Lung (tissue), 11 donors: ENCODE measurements at regions not wholly inside any gene's neighbourhood (a gene's known extent, or its start where the extent isn't known, plus 50 kb on each side); places are given as distances from the start of the nearest gene placed in this dataset.

ENCODE experiments used
- ATAC-seq: fragments of 200-7000 bp; cut with Tn5 transposase; one replicate; pipeline ENCODE4 v1.9.1; 2020; ENCODE audit warnings: moderate number of reproducible peaks; ENCODE audit not compliant: insufficient read depth, low FRiP score
- DNase-seq, 3 donors: peaks; one replicate each; pipeline ENCODE4 v3.0.0-alpha.2; 2013 to 2017
- H3K27ac ChIP-seq, 2 donors: one replicate each; pipeline ENCODE4 v1.5.1; 2013; ENCODE audit warnings: mild to moderate bottlenecking in 2 of 2, moderate library complexity in 2 of 2, control low read depth in 1 of 2, inconsistent platforms in 1 of 2, low read depth in 1 of 2, low read length in 1 of 2
- H3K27me3 ChIP-seq, 3 donors: one replicate each; pipeline ENCODE4 v1.5.1; 2013; ENCODE audit warnings: low read length in 2 of 3; ENCODE audit not compliant: control insufficient read depth in 3 of 3, insufficient read depth in 3 of 3
- H3K36me3 ChIP-seq, 4 donors: one replicate each; pipeline ENCODE4 v1.5.1; 2013; ENCODE audit warnings: low read length in 4 of 4, mild to moderate bottlenecking in 1 of 4, moderate library complexity in 1 of 4; ENCODE audit not compliant: control insufficient read depth in 4 of 4, insufficient read depth in 4 of 4
- H3K4me1 ChIP-seq, 5 donors: one replicate each; pipeline ENCODE4 v1.5.1; 2013; ENCODE audit warnings: low read length in 5 of 5, mild to moderate bottlenecking in 2 of 5, moderate library complexity in 1 of 5; ENCODE audit not compliant: control insufficient read depth in 5 of 5, insufficient read depth in 5 of 5
- H3K4me3 ChIP-seq: one replicate; pipeline ENCODE4 v1.5.1; 2013; ENCODE audit warnings: mild to moderate bottlenecking, control low read depth, moderate library complexity
- H3K9ac ChIP-seq, 2 donors: one replicate each; pipeline ENCODE4 v1.5.1; 2013; ENCODE audit warnings: low read length in 2 of 2, control low read depth in 1 of 2; ENCODE audit not compliant: insufficient read depth in 1 of 2
- H3K9me3 ChIP-seq, 4 donors: one replicate each; pipeline ENCODE4 v1.5.1; 2013; ENCODE audit warnings: low read length in 3 of 4, mild to moderate bottlenecking in 1 of 4, moderate library complexity in 1 of 4; ENCODE audit not compliant: control insufficient read depth in 4 of 4, insufficient read depth in 3 of 4
- CTCF ChIP-seq: IDR thresholded peaks from 2 replicates; pipeline ENCODE4 v1.5.1; 2012; ENCODE audit warnings: mild to moderate bottlenecking; ENCODE audit errors: control extremely low read depth, extremely low read depth
- WGBS, 2 donors: extraction: QIAGEN DNeasy Blood & Tissue Kit; methylation state at CpG; one replicate each; pipeline ENCODE4 v1.1.7; 2013; 5-methylcytosine and 5-hydroxymethylcytosine counted together
- donor health status: control.
- donor health status: control.
- donor health status: Bipolar disorder and iron deficiency.
- donor health status: healthy.
- donor health status: DM: yes; HTN: yes; CAD: no.

- Histone ChIP-seq H3K27ac (no peak overlapping the region), H3K9me3 (peaks cover 0 to 4% (median 0%) of the 10 kb centered on the region in 4 donors), H3K9ac (no peak overlapping the region), H3K27me3 (peaks cover 0 to 67% (median 64%) of the 10 kb centered on the region in 3 donors), H3K4me3 (no peak overlapping the region), H3K36me3 (no peaks in the 10 kb centered on the region), H3K4me1 (peaks cover 0 to 17% (median 1%) of the 10 kb centered on the region in 5 donors)
- no peak for ATAC-seq
- TF ChIP-seq CTCF = no peak
- 26% methylated on average over 11 of the region's 11 CpGs for WGBS, 2 donors
- DNase-seq = no peak
Measured at GRCh38 chr1:22351768-22352080, 99.9 kb upstream of the ZBTB40 start.

GRCh38 chr1:22352355-22352754, 99.3 kb upstream of the ZBTB40 start:
- Histone ChIP-seq H3K36me3 (no peaks in the 10 kb centered on the region), H3K4me1 (peaks cover 0 to 17% (median 1%) of the 10 kb centered on the region in 5 donors), H3K4me3 (no peak overlapping the region), H3K27me3 (peaks cover 0 to 70% (median 69%) of the 10 kb centered on the region in 3 donors), H3K27ac (no peak overlapping the region), H3K9ac (no peak overlapping the region), H3K9me3 (peaks cover 0 to 4% (median 0%) of the 10 kb centered on the region in 4 donors)
- no peak for ATAC-seq
- 87 to 91% methylated on average over 6 of the region's 6 CpGs for WGBS, 2 donors
- TF ChIP-seq CTCF = no peak
- no peak for DNase-seq

- Histone ChIP-seq H3K27me3 (peaks cover 0 to 70% (median 66%) of the 10 kb centered on the region in 3 donors), H3K4me1 (peaks cover 0 to 17% (median 1%) of the 10 kb centered on the region in 5 donors), H3K27ac (no peak overlapping the region), H3K9me3 (peaks cover 0 to 4% (median 0%) of the 10 kb centered on the region in 4 donors), H3K4me3 (no peak overlapping the region), H3K9ac (no peak overlapping the region), H3K36me3 (no peaks in the 10 kb centered on the region)
- no peak for DNase-seq
- no peak for TF ChIP-seq CTCF
- WGBS, 2 donors = 94 to 96% methylated on average over 7 of the region's 7 CpGs
- ATAC-seq = no peak
Measured at GRCh38 chr1:22352896-22353295, 98.8 kb upstream of the ZBTB40 start.

GRCh38 chr1:22359427-22359826, 92.2 kb upstream of the ZBTB40 start:
- Histone ChIP-seq H3K9ac (no peak overlapping the region), H3K36me3 (no peaks in the 10 kb centered on the region), H3K4me1 (peaks cover 0 to 3% (median 0%) of the 10 kb centered on the region in 5 donors), H3K9me3 (peaks cover 0 to 2% (median 0%) of the 10 kb centered on the region in 4 donors), H3K27ac (no peak overlapping the region), H3K27me3 (peaks cover 0 to 40% (median 22%) of the 10 kb centered on the region in 3 donors), H3K4me3 (no peak overlapping the region)
- ATAC-seq (no peak), DNase-seq (no peak)
- TF ChIP-seq CTCF = no peak
- 79 to 80% methylated on average over 4 of the region's 4 CpGs for WGBS, 2 donors
